ENCODE measurements at regions not wholly inside any gene's neighbourhood (a gene's known extent, or its start where the extent isn't known, plus 50 kb on each side); places are given as distances from the start of the nearest gene placed in this dataset.

DNA sequence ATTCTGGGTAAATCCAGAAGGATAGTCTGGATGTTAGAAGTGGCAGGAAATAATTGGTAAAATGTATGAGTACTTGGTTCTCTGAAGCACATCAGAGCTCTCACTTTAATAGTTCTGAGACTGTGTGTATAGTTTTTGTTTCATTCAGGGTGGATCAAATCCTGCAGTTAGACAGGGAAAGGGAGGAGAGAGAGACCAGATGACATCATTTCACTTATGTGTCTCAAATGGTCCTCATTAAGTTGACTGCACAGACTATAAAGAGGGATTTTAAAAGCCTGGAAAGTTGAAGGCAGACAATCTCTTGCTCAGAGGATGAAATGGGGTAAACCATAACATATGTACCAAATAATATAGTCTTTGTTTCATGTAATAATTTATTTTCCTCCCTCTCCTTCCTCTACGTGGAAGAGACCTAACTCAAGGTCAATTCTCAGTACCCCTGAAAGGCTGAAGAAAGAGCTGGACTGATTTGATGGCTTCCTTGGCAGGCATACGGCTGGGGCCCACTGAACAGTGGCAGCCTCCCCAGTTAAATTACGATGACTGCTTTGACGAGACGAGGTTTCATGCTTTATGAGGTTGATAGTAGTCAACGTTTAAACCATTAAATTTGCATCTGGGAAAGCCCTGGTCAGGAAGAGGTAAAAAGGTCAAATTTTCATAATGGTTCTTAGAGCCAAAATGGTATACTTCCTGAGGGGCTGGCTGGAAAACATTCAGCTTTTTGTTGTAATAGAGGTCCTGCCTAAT, 395.1 kb upstream of the RPS23 start:
- Histone ChIP-seq H3K4me1 (ENCODE audit: low read depth) (no peaks in the 10 kb centered on the region), H3K36me3 (no peaks in the 10 kb centered on the region), H3K27ac (no peak overlapping the region), H3K27me3 (no peaks in the 10 kb centered on the region), H3K4me3 (no peak overlapping the region), H3K9me3 (ENCODE audit: low read depth) (no peaks in the 10 kb centered on the region)
- DNase-seq (ENCODE audit: low read depth in 1 of 2, low spot score in 1 of 2) = no peak
- no peak for TF ChIP-seq CTCF (IDR thresholded peaks at IDR 0.05; ENCODE audit: low read depth, low read length)

DNA sequence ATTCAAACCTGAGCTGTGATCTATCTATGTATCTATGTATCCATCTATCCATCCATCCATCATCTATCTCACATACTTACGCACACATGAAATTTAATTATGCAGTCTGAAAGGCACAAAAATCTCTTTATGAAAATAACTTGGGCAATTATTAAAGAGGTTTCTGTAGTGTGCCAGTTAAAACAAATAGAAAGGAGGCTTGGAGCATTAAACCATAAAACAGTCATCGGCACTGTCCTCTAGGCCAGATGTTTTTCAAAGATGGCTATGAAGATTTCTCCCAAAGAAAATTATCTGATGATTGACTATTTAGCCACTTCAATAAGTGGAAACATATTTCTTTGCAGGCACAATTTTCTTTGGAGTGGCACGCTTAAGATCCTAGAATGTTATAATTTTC, 392.5 kb upstream of the RPS23 start:
- H3K27me3 ChIP-seq = no peaks in the 10 kb centered on the region
- H3K27ac ChIP-seq = no peak overlapping the region
- no peaks in the 10 kb centered on the region for H3K4me1 ChIP-seq (ENCODE audit: low read depth)
- H3K36me3 ChIP-seq = no peaks in the 10 kb centered on the region
- H3K4me3 ChIP-seq = no peak overlapping the region
- no peak for TF ChIP-seq CTCF (IDR thresholded peaks at IDR 0.05; ENCODE audit: low read depth, low read length)
- H3K9me3 ChIP-seq (ENCODE audit: low read depth) = no peaks in the 10 kb centered on the region
- DNase-seq (ENCODE audit: low read depth in 1 of 2, low spot score in 1 of 2) = no peak

DNA sequence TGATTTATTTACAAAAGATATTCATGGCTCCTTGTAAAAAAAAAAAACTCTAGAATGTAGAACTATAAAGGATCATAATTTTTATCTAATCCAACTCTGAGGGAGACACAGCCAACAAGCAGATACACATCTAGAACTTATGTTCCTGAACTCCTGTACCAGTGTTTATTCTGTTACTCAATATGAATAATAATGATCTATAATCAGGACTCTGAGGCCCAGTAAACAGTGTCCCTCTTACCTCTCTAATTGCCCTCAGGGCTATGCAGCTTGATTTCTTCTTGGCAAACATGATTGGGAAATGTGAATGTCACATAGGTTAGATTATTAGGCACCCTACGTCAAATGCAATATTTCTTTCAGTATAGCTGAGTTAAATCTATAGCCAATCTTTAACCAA, 391.6 kb upstream of the RPS23 start:
- TF ChIP-seq CTCF (IDR thresholded peaks at IDR 0.05; ENCODE audit: low read depth, low read length) = no peak
- Histone ChIP-seq H3K36me3 (no peaks in the 10 kb centered on the region), H3K27me3 (no peaks in the 10 kb centered on the region), H3K4me3 (no peak overlapping the region), H3K4me1 (ENCODE audit: low read depth) (peaks cover under 1% of the 10 kb centered on the region), H3K9me3 (ENCODE audit: low read depth) (no peaks in the 10 kb centered on the region), H3K27ac (no peak overlapping the region)
- no peak for DNase-seq (ENCODE audit: low read depth in 1 of 2, low spot score in 1 of 2)

GRCh38 chr5:82666312-82666711, 388.2 kb upstream of the RPS23 start:
- no peak for DNase-seq (ENCODE audit: low read depth in 1 of 2, low spot score in 1 of 2)
- TF ChIP-seq CTCF (IDR thresholded peaks at IDR 0.05; ENCODE audit: low read depth, low read length) = no peak

DNA sequence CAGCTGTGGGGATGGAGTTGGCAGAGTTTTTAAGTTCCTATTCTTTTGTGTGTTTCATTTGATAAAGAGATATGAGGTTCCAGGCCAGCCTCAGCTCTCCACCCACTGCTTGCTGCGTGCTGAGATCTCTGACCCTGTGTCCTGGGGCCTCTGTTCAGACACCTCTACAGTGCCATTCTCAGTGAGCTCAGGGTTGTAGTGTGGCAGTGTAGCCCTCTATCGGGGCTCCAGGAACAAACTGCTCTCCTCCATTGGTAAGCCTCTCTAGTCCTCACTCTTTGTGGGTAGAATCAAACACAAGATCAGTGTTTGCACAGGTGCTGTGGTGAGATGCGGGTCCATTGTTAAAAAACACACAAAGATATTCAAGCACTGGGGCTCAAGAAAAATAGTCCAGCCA, 386.6 kb upstream of the RPS23 start:
- no peak for DNase-seq (ENCODE audit: low read depth in 1 of 2, low spot score in 1 of 2)
- no peak overlapping the region for H3K4me3 ChIP-seq
- H3K27ac ChIP-seq = no peak overlapping the region
- no peaks in the 10 kb centered on the region for H3K9me3 ChIP-seq (ENCODE audit: low read depth)
- TF ChIP-seq CTCF (IDR thresholded peaks at IDR 0.05; ENCODE audit: low read depth, low read length) = no peak
- peaks cover 7% of the 10 kb centered on the region for H3K4me1 ChIP-seq (ENCODE audit: low read depth)
- H3K27me3 ChIP-seq = no peaks in the 10 kb centered on the region
- no peaks in the 10 kb centered on the region for H3K36me3 ChIP-seq

More at GRCh38 chr5:82666312-82666711, 388.2 kb upstream of the RPS23 start:
- no peaks in the 10 kb centered on the region for H3K36me3 ChIP-seq
- no peaks in the 10 kb centered on the region for H3K27me3 ChIP-seq
- H3K27ac ChIP-seq = no peak overlapping the region
- H3K4me1 ChIP-seq (ENCODE audit: low read depth) = peaks cover 7% of the 10 kb centered on the region
- no peaks in the 10 kb centered on the region for H3K9me3 ChIP-seq (ENCODE audit: low read depth)
- no peak overlapping the region for H3K4me3 ChIP-seq

All from cardiac muscle cell (in vitro differentiated cells and primary cell).